ENCODE measurements at regions not wholly inside any gene's neighbourhood (a gene's known extent, or its start where the extent isn't known, plus 50 kb on each side); places are given as distances from the start of the nearest gene placed in this dataset.

DNA sequence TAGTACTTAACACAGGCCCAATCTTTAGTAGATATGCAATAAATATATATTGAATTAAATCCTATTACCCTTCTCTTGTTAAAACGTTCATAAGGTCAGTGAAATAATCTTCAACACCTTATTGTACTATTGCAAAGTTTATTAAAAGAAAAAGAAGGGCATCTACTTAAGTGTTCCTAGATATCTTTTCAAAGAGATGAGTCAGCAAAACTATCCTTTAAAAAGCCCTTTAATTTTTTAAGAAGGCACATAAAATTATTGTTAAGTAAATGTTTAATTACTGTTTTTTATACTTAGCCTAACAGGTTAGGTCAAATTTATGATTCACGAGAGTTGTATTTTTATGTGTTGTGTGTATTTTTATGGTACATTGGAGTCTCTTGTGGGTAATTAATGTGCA lies 77.3 kb upstream of the PPP1R2C start:
- no peaks in the 10 kb centered on the region for H4K20me1 ChIP-seq (ENCODE audit: control insufficient read depth, extremely low read depth, insufficient read depth, low read length)
- dilution Hi-C loops (cut with MboI; ENCODE audit: extremely low pct_ligation_motif_present, low sequenced_read_pairs): no loop called here

DNA sequence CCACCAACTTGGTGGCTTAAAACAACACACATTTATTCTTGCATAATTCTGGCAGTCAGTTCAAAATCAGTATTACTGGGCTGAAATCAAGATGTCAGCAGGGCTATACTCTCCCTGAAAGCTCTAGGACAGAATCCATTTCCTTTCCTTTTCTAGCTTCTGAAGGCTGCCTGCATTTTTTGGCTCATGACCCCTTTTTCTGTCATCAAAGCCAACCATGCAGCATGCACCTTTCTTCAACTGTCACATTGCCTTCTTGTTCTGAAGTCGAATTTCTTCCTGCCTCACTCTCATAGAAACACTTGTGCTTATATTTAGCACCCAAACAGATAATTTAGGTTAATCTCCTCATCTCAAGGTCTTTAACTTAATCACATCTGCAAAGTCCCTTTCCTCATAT lies 79.8 kb upstream of the PPP1R2C start:
- Histone ChIP-seq H3K4me2 (ENCODE audit: control insufficient read depth, extremely low read depth, insufficient read depth, low read depth, low read length) (no peak overlapping the region), H3K9me1 (ENCODE audit: control insufficient read depth, extremely low read depth, insufficient read depth, low read length) (no peaks in the 10 kb centered on the region), H2AFZ (ENCODE audit: control insufficient read depth, low read length) (no peak overlapping the region), H3K36me3 (ENCODE audit: control insufficient read depth in 2 of 2, extremely low read depth in 1 of 2, insufficient read depth in 2 of 2, low read length in 2 of 2) (no peaks in the 10 kb centered on the region), H3K27ac (ENCODE audit: control insufficient read depth, insufficient read depth, low read length) (no peak overlapping the region), H3K9ac (ENCODE audit: control insufficient read depth, extremely low read depth, insufficient read depth, low read length) (no peak overlapping the region), H3K27me3 (ENCODE audit: control insufficient read depth, extremely low read depth, insufficient read depth, low read length) (no peaks in the 10 kb centered on the region), H3K9me3 (ENCODE audit: control insufficient read depth, low read depth, low read length) (no peaks in the 10 kb centered on the region), H3K4me3 (ENCODE audit: control insufficient read depth in 2 of 3, extremely low read depth in 1 of 3, insufficient read depth in 2 of 3, low read depth in 1 of 3, low read length in 3 of 3) (no peak overlapping the region), H3K4me1 (ENCODE audit: control insufficient read depth, extremely low read depth, insufficient read depth, low read length) (no peaks in the 10 kb centered on the region), H3K79me2 (ENCODE audit: control insufficient read depth, insufficient read depth, low read length) (no peaks in the 10 kb centered on the region), H4K20me1 (ENCODE audit: control insufficient read depth, extremely low read depth, insufficient read depth, low read length) (no peaks in the 10 kb centered on the region)
- DNase-seq (ENCODE audit: low read depth, low spot score) (no peak), FAIRE-seq (no peak)
- dilution Hi-C loops (cut with MboI; ENCODE audit: extremely low pct_ligation_motif_present, low sequenced_read_pairs): no loop called here
- TF ChIP-seq, protein P1, sequence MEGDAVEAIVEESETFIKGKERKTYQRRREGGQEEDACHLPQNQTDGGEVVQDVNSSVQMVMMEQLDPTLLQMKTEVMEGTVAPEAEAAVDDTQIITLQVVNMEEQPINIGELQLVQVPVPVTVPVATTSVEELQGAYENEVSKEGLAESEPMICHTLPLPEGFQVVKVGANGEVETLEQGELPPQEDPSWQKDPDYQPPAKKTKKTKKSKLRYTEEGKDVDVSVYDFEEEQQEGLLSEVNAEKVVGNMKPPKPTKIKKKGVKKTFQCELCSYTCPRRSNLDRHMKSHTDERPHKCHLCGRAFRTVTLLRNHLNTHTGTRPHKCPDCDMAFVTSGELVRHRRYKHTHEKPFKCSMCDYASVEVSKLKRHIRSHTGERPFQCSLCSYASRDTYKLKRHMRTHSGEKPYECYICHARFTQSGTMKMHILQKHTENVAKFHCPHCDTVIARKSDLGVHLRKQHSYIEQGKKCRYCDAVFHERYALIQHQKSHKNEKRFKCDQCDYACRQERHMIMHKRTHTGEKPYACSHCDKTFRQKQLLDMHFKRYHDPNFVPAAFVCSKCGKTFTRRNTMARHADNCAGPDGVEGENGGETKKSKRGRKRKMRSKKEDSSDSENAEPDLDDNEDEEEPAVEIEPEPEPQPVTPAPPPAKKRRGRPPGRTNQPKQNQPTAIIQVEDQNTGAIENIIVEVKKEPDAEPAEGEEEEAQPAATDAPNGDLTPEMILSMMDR (optimal IDR thresholded peaks at IDR 0.05 in 1 of 3, IDR thresholded peaks at IDR 0.05 in 1 of 3, conservative IDR thresholded peaks at IDR 0.05 in 1 of 3; ENCODE audit: extremely low read depth in 1 of 3, insufficient read depth in 2 of 3, low read length in 3 of 3): no peak
- no peak for TF ChIP-seq EZH2 (IDR thresholded peaks at IDR 0.05; ENCODE audit: low read length)

More for the DNA sequence above, 77.3 kb upstream of the PPP1R2C start:
- Histone ChIP-seq H3K9me3 (ENCODE audit: control insufficient read depth, low read depth, low read length) (no peaks in the 10 kb centered on the region), H3K4me1 (ENCODE audit: control insufficient read depth, extremely low read depth, insufficient read depth, low read length) (no peaks in the 10 kb centered on the region), H3K4me3 (ENCODE audit: control insufficient read depth in 2 of 3, extremely low read depth in 1 of 3, insufficient read depth in 2 of 3, low read depth in 1 of 3, low read length in 3 of 3) (no peak overlapping the region), H3K36me3 (ENCODE audit: control insufficient read depth in 2 of 2, extremely low read depth in 1 of 2, insufficient read depth in 2 of 2, low read length in 2 of 2) (no peaks in the 10 kb centered on the region), H3K4me2 (ENCODE audit: control insufficient read depth, extremely low read depth, insufficient read depth, low read depth, low read length) (no peak overlapping the region), H3K27me3 (ENCODE audit: control insufficient read depth, extremely low read depth, insufficient read depth, low read length) (no peaks in the 10 kb centered on the region), H3K27ac (ENCODE audit: control insufficient read depth, insufficient read depth, low read length) (no peak overlapping the region), H3K9ac (ENCODE audit: control insufficient read depth, extremely low read depth, insufficient read depth, low read length) (no peak overlapping the region), H3K79me2 (ENCODE audit: control insufficient read depth, insufficient read depth, low read length) (no peaks in the 10 kb centered on the region), H2AFZ (ENCODE audit: control insufficient read depth, low read length) (no peak overlapping the region), H3K9me1 (ENCODE audit: control insufficient read depth, extremely low read depth, insufficient read depth, low read length) (no peaks in the 10 kb centered on the region)
- TF ChIP-seq, protein P1 (optimal IDR thresholded peaks at IDR 0.05 in 1 of 3, IDR thresholded peaks at IDR 0.05 in 1 of 3, conservative IDR thresholded peaks at IDR 0.05 in 1 of 3; ENCODE audit: extremely low read depth in 1 of 3, insufficient read depth in 2 of 3, low read length in 3 of 3): no peak
- no peak for TF ChIP-seq EZH2 (IDR thresholded peaks at IDR 0.05; ENCODE audit: low read length)
- FAIRE-seq: no peak
- DNase-seq (ENCODE audit: low read depth, low spot score): no peak
